Erythroblast (primary cell): ENCODE measurements at regions not wholly inside any gene's neighbourhood (a gene's known extent, or its start where the extent isn't known, plus 50 kb on each side); places are given as distances from the start of the nearest gene placed in this dataset.

Source experiments
- GATA1 ChIP-seq: IDR thresholded peaks from 2 replicates; pipeline ENCODE4 v1.6.1; 2011; ENCODE audit warnings: low read depth, mild to moderate bottlenecking, control low read depth, low read length, moderate library complexity
- POLR2A ChIP-seq: IDR thresholded peaks from 2 replicates; pipeline ENCODE4 v1.6.1; 2011; ENCODE audit warnings: mild to moderate bottlenecking, low read length

DNA sequence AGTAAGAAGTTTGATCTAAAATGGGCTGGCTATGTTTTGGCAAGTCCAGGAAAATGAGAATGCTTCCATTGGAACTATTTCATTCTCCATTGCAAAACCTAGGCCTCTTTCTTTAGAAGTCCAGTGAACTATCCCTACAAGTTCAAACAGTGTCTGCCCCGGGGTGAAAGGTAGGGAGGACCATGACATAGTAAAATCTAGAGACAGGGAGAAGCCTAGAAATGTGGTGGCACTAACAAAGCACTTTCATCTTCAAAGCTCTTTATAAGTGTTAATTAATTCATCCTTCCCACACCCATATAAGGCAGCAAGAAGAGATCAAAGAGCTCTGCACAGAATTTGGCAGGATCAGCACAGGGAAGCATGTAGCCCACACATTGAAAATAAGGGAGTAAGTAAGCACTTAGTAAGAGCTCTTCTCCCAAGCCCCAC is 214.5 kb downstream of the IRS1 start:
- TF ChIP-seq POLR2A (no peak), GATA1 (no peak)
